GM12892 (cell line): ENCODE measurements at regions not wholly inside any gene's neighbourhood (a gene's known extent, or its start where the extent isn't known, plus 50 kb on each side); places are given as distances from the start of the nearest gene placed in this dataset.

Experiments
- POLR2A ChIP-seq: IDR thresholded peaks from 2 replicates; pipeline ENCODE4 v1.6.1; 2011; ENCODE audit warnings: low read depth, low read length, control low read depth
- POLR2AphosphoS5 ChIP-seq: IDR thresholded peaks from 2 replicates; pipeline ENCODE4 v1.6.1; 2011; ENCODE audit warnings: low read depth, low read length, control low read depth

DNA sequence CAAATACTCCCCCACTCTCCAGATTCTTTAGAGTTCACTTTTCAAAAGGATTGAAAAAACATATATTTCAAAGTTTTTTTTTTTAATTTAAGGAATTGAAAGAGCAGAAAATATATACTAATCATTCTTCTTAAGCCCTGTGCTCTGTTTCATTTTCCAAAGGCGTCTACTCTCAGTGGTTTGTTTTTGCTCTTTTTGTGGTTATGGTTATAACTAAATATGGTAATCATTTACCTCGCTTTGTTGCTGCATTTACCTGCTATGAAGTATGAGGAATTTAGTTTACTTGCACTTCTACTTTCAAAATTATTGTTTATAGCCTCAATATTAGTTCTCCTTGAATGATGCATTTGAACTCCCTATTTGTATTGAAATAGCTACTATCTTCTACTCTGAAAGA, 55.9 kb upstream of the LRRK2 start:
- no peak for TF ChIP-seq POLR2A
- no peak for TF ChIP-seq POLR2AphosphoS5
